GM23248 (cell line): ENCODE measurements at regions not wholly inside any gene's neighbourhood (a gene's known extent, or its start where the extent isn't known, plus 50 kb on each side); places are given as distances from the start of the nearest gene placed in this dataset.

ENCODE experiments used
- EZH2 ChIP-seq: fragments of 200-600 bp; sonication (generic); IDR thresholded peaks from 2 replicates; pipeline ENCODE4 v1.6.1; 2018; ENCODE audit warnings: antibody characterized with exemption, mild to moderate bottlenecking; ENCODE audit not compliant: insufficient read depth, poor library complexity, severe bottlenecking
- EZH2phosphoT487 ChIP-seq: fragments of 200-600 bp; sonication (generic); IDR thresholded peaks from 2 replicates; pipeline ENCODE4 v1.6.1; 2018; ENCODE audit warnings: antibody characterized with exemption, moderate library complexity, mild to moderate bottlenecking, low read depth; ENCODE audit not compliant: insufficient read depth

DNA sequence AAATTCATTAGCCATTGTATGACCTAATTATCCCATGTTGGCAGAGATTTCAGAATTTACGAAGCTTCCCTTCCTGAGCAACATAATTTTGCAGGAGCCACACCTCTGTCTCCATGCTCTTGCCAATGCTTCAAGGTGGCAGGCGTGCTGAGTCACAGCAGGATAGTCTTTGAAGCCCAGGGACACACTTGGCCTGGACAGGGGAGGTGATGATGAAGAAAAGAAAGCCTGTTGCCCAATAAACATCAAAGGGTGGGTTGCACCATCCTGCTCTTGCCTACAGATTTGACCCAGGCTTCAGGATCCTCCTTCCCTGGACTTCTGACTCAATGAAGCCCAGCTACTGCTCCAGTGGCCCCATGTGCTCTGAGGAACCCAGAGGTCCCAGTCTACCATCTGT lies 117.1 kb downstream of the MINAR1 start:
- TF ChIP-seq EZH2phosphoT487 = no peak
- TF ChIP-seq EZH2 = no peak
